C4-2B (cell line): ENCODE measurements at regions not wholly inside any gene's neighbourhood (a gene's known extent, or its start where the extent isn't known, plus 50 kb on each side); places are given as distances from the start of the nearest gene placed in this dataset.

Experiments
- ZFX ChIP-seq: fragments of 450-650 bp; IDR thresholded peaks from 2 replicates; pipeline ENCODE4 v1.6.1; 2017
- TF ChIP-seq, protein P1 (sequence below): fragments of 450-650 bp; conservative IDR thresholded peaks from 2 replicates; pipeline ENCODE4 v1.5.1; 2017; ENCODE audit warnings: mild to moderate bottlenecking

DNA sequence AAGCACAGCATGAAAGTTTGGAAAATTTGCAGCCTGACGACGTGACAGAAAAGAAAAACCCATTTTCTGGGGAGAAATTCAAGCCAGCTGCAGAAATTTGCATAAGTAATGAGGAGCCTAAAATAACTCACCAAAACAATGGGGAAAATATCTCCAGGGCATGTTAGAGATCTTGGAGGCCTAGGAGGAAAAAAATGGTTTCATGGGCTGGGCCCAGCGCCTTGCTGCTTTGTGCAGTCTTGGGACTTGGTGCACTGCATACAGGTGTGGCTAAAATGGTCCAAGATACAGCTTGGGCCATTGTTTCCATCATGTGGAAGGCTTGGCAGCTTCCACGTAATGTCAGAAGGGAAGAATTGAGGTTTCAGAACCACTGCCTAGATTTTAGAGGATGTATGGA is 428.5 kb upstream of the FRG2C start:
- TF ChIP-seq, protein P1, sequence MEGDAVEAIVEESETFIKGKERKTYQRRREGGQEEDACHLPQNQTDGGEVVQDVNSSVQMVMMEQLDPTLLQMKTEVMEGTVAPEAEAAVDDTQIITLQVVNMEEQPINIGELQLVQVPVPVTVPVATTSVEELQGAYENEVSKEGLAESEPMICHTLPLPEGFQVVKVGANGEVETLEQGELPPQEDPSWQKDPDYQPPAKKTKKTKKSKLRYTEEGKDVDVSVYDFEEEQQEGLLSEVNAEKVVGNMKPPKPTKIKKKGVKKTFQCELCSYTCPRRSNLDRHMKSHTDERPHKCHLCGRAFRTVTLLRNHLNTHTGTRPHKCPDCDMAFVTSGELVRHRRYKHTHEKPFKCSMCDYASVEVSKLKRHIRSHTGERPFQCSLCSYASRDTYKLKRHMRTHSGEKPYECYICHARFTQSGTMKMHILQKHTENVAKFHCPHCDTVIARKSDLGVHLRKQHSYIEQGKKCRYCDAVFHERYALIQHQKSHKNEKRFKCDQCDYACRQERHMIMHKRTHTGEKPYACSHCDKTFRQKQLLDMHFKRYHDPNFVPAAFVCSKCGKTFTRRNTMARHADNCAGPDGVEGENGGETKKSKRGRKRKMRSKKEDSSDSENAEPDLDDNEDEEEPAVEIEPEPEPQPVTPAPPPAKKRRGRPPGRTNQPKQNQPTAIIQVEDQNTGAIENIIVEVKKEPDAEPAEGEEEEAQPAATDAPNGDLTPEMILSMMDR: no peak
- no peak for TF ChIP-seq ZFX
